Peyer's patch (tissue), 4 donors: ENCODE measurements at regions not wholly inside any gene's neighbourhood (a gene's known extent, or its start where the extent isn't known, plus 50 kb on each side); places are given as distances from the start of the nearest gene placed in this dataset.
A peak's percentile ranks its signal among the peaks of the same experiment; 100 is the strongest.
"Not testable (repeated sequence)": the region's sequence is repeated elsewhere in the genome, so short reads cannot be mapped to it uniquely, and the experiment has no call there.

ENCODE experiments used
- DNase-seq, 3 donors: peaks; one replicate each; pipeline ENCODE4 v3.0.0-alpha.2; 2017 to 2019
- H3K27ac ChIP-seq, 4 donors: fragments of 200-600 bp; sonication (generic); one replicate each; pipeline ENCODE4 v1.5.1; 2016 to 2019
- H3K27me3 ChIP-seq, 2 donors: fragments of 200-600 bp; sonication (generic); one replicate each; pipeline ENCODE4 v1.5.1; 2019
- H3K36me3 ChIP-seq, 3 donors: fragments of 200-600 bp; sonication (generic); one replicate each; pipeline ENCODE4 v1.5.1; 2016 to 2019
- H3K4me1 ChIP-seq, 4 donors: fragments of 200-600 bp; sonication (generic); one replicate each; pipeline ENCODE4 v1.5.1; 2016 to 2019
- H3K4me3 ChIP-seq, 4 donors: fragments of 200-600 bp; sonication (generic); 1 replicate in 3 of 4; 2 replicates in 1 of 4; pipeline ENCODE4 v1.5.1; 2016 to 2019; ENCODE audit warnings: mild to moderate bottlenecking in 1 of 4
- H3K9me3 ChIP-seq, 4 donors: fragments of 200-600 bp; sonication (generic); one replicate each; pipeline ENCODE4 v1.5.1; 2016 to 2019; ENCODE audit warnings: mild to moderate bottlenecking in 1 of 4
- CTCF ChIP-seq, 6 experiments: fragments of 450-650 bp in 4 of 6; fragments of 200-600 bp in 2 of 6; sonication (generic) in 1 of 6; IDR thresholded peaks; one replicate each; pipeline ENCODE4 v1.5.1; 2017 to 2019; ENCODE audit warnings: antibody characterized with exemption in 6 of 6, mild to moderate bottlenecking in 3 of 6, moderate library complexity in 1 of 6
- POLR2A ChIP-seq, 2 donors: fragments of 450-650 bp; IDR thresholded peaks; one replicate each; pipeline ENCODE4 v1.5.1; 2017; ENCODE audit warnings: antibody characterized with exemption in 2 of 2, mild to moderate bottlenecking in 2 of 2, moderate library complexity in 2 of 2

- no peak for DNase-seq
- no peaks in the 10 kb centered on the region for H3K36me3 ChIP-seq
- no peaks in the 10 kb centered on the region for H3K4me1 ChIP-seq
- no peak overlapping the region for H3K27ac ChIP-seq
- no peak overlapping the region for H3K4me3 ChIP-seq
- no peak for TF ChIP-seq CTCF (IDR thresholded peaks at IDR 0.05)
- TF ChIP-seq POLR2A (IDR thresholded peaks at IDR 0.05) = no peak
- no peaks in the 10 kb centered on the region for H3K27me3 ChIP-seq
- no peaks in the 10 kb centered on the region for H3K9me3 ChIP-seq
Measured at GRCh38 chr7:83276250-83276649, 113.6 kb upstream of the PCLO start.

- Histone ChIP-seq H3K27ac (no peak overlapping the region), H3K36me3 (no peaks in the 10 kb centered on the region), H3K4me3 (no peak overlapping the region), H3K9me3 (no peaks in the 10 kb centered on the region), H3K27me3 (no peaks in the 10 kb centered on the region), H3K4me1 (no peaks in the 10 kb centered on the region)
- no peak for DNase-seq
- TF ChIP-seq POLR2A (IDR thresholded peaks at IDR 0.05) (no peak), CTCF (IDR thresholded peaks at IDR 0.05) (no peak)
Measured at GRCh38 chr7:83273699-83274098, 111.0 kb upstream of the PCLO start.

GRCh38 chr7:83271212-83272099, 108.8 kb upstream of the PCLO start:
- no peak for DNase-seq
- Histone ChIP-seq H3K4me3 (no peak overlapping the region), H3K9me3 (no peaks in the 10 kb centered on the region), H3K27me3 (no peaks in the 10 kb centered on the region), H3K4me1 (peaks cover 0 to 5% (median 0%) of the 10 kb centered on the region in 4 donors), H3K36me3 (no peaks in the 10 kb centered on the region), H3K27ac (no peak overlapping the region)
- TF ChIP-seq POLR2A (IDR thresholded peaks at IDR 0.05) = no peak
- TF ChIP-seq CTCF (IDR thresholded peaks at IDR 0.05) = peak in 3 of 6 experiments; percentile 45 to 57 (median 51)

GRCh38 chr7:83270407-83270806, 107.7 kb upstream of the PCLO start:
- TF ChIP-seq CTCF (IDR thresholded peaks at IDR 0.05) (no peak), POLR2A (IDR thresholded peaks at IDR 0.05) (no peak)
- no peak for DNase-seq

GRCh38 chr7:83267141-83267631, 104.5 kb upstream of the PCLO start:
- no peak overlapping the region for H3K27ac ChIP-seq
- H3K27me3 ChIP-seq = no peaks in the 10 kb centered on the region
- H3K4me3 ChIP-seq = no peak overlapping the region
- no peak for DNase-seq
- no peaks in the 10 kb centered on the region for H3K9me3 ChIP-seq
- no peaks in the 10 kb centered on the region for H3K36me3 ChIP-seq
- peaks cover 0 to 5% (median 0%) of the 10 kb centered on the region in 4 donors for H3K4me1 ChIP-seq
- TF ChIP-seq CTCF (IDR thresholded peaks at IDR 0.05) = no peak
- TF ChIP-seq POLR2A (IDR thresholded peaks at IDR 0.05) = no peak

More at GRCh38 chr7:83270407-83270806, 107.7 kb upstream of the PCLO start:
- H3K4me3 ChIP-seq = no peak overlapping the region
- no peaks in the 10 kb centered on the region for H3K36me3 ChIP-seq
- H3K27ac ChIP-seq = no peak overlapping the region
- no peaks in the 10 kb centered on the region for H3K27me3 ChIP-seq
- no peaks in the 10 kb centered on the region for H3K9me3 ChIP-seq
- peaks cover 0 to 5% (median 0%) of the 10 kb centered on the region in 4 donors for H3K4me1 ChIP-seq

- H3K27ac ChIP-seq, H3K27me3 ChIP-seq, DNase-seq, H3K4me3 ChIP-seq, H3K9me3 ChIP-seq, H3K36me3 ChIP-seq, H3K4me1 ChIP-seq: not testable (repeated sequence)
Measured at GRCh38 chr7:83263442-83264034, 100.9 kb upstream of the PCLO start.
